Effector memory CD4-positive, alpha-beta T cell (primary cell): ENCODE measurements at regions not wholly inside any gene's neighbourhood (a gene's known extent, or its start where the extent isn't known, plus 50 kb on each side); places are given as distances from the start of the nearest gene placed in this dataset.

ENCODE experiments used
- DNase-seq, 3 donors: peaks; one replicate each; pipeline ENCODE4 v3.0.0-alpha.2; 2020
- H3K27ac ChIP-seq: 2 replicates; pipeline ENCODE4 v1.7.0; 2013; ENCODE audit warnings: mild to moderate bottlenecking, low read length, moderate library complexity; ENCODE audit not compliant: insufficient read depth, poor library complexity, severe bottlenecking
- H3K27me3 ChIP-seq: replicated peaks from 2 replicates; pipeline ENCODE4 v1.7.0; 2013; ENCODE audit warnings: mild to moderate bottlenecking, low read length; ENCODE audit not compliant: insufficient read depth, control insufficient read depth, poor library complexity, severe bottlenecking
- H3K36me3 ChIP-seq: 2 replicates; pipeline ENCODE4 v1.7.0; 2013; ENCODE audit warnings: mild to moderate bottlenecking, low read length, moderate library complexity; ENCODE audit not compliant: control insufficient read depth, insufficient read depth
- H3K4me1 ChIP-seq: 2 replicates; pipeline ENCODE4 v1.7.0; 2013; ENCODE audit warnings: low read length, mild to moderate bottlenecking; ENCODE audit not compliant: control insufficient read depth, insufficient read depth, poor library complexity, severe bottlenecking
- H3K4me3 ChIP-seq: 2 replicates; pipeline ENCODE4 v1.7.0; 2013; ENCODE audit warnings: low read length, low read depth, mild to moderate bottlenecking; ENCODE audit not compliant: insufficient read depth, poor library complexity, severe bottlenecking
- H3K9me3 ChIP-seq: 2 replicates; pipeline ENCODE4 v1.7.0; 2013; ENCODE audit warnings: mild to moderate bottlenecking, low read length, moderate library complexity; ENCODE audit not compliant: control insufficient read depth

DNA sequence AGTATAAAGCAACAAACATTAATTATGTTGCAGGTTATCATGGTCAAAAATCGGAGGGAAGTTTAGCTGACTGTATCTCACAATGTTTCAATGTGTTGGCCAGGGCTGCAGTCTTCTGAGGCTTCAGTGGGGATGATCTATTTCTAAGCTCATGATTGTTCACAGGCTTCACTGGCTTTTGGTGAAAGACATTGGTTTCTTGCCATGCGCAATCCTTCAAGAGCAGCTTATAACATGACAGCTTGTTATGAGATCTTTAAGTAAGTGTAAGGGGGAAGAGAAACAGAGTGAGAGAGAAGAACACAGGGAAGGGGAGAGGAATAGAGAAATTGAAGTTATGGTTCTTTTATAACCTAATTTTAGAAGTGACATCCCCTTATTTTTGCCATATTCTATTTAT is 385.9 kb upstream of the CHD1 start:
- Histone ChIP-seq H3K9me3 (no peaks in the 10 kb centered on the region), H3K36me3 (no peaks in the 10 kb centered on the region), H3K27me3 (no peaks in the 10 kb centered on the region), H3K4me1 (no peaks in the 10 kb centered on the region), H3K4me3 (no peak overlapping the region), H3K27ac (no peak overlapping the region)
- no peak for DNase-seq

GRCh38 chr5:99308131-99308530 is 379.3 kb upstream of the CHD1 start:
- H3K4me3 ChIP-seq: no peak overlapping the region
- H3K27me3 ChIP-seq: no peaks in the 10 kb centered on the region
- no peaks in the 10 kb centered on the region for H3K9me3 ChIP-seq
- H3K27ac ChIP-seq: no peak overlapping the region
- no peaks in the 10 kb centered on the region for H3K36me3 ChIP-seq
- no peak for DNase-seq
- H3K4me1 ChIP-seq: no peaks in the 10 kb centered on the region

- H3K4me1 ChIP-seq: no peaks in the 10 kb centered on the region
- no peak overlapping the region for H3K27ac ChIP-seq
- no peaks in the 10 kb centered on the region for H3K27me3 ChIP-seq
- H3K4me3 ChIP-seq: no peak overlapping the region
- no peaks in the 10 kb centered on the region for H3K36me3 ChIP-seq
- DNase-seq: no peak
- H3K9me3 ChIP-seq: no peaks in the 10 kb centered on the region
Observed at GRCh38 chr5:99305045-99305580, 376.3 kb upstream of the CHD1 start.

- no peaks in the 10 kb centered on the region for H3K9me3 ChIP-seq
- H3K4me3 ChIP-seq: no peak overlapping the region
- no peaks in the 10 kb centered on the region for H3K36me3 ChIP-seq
- no peaks in the 10 kb centered on the region for H3K4me1 ChIP-seq
- no peak overlapping the region for H3K27ac ChIP-seq
- H3K27me3 ChIP-seq: no peaks in the 10 kb centered on the region
- DNase-seq: no peak
Observed at GRCh38 chr5:99285606-99286005, 356.8 kb upstream of the CHD1 start.

DNA sequence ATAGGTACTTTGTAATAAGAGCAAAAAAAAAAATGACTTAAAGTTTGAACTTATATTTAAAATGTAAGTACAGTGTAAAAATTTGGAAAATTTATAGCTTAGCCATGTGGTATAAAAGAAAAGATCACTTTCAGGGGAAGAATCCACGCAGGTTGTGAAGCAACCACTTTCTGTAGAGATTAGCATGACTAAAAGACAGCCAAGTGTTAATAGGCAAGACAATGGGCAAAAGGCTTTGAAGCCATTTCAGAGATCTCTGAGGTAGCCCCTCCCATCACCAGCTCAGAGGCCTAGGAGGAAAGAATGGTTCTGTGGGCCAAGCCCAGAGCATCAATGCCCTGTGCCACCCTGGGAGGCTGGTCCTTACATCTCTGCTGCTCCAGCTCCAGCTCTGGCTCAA is 346.3 kb upstream of the CHD1 start:
- Histone ChIP-seq H3K27me3 (no peaks in the 10 kb centered on the region), H3K4me1 (no peaks in the 10 kb centered on the region), H3K4me3 (no peak overlapping the region), H3K9me3 (no peaks in the 10 kb centered on the region), H3K36me3 (no peaks in the 10 kb centered on the region), H3K27ac (no peak overlapping the region)
- DNase-seq: no peak

DNA sequence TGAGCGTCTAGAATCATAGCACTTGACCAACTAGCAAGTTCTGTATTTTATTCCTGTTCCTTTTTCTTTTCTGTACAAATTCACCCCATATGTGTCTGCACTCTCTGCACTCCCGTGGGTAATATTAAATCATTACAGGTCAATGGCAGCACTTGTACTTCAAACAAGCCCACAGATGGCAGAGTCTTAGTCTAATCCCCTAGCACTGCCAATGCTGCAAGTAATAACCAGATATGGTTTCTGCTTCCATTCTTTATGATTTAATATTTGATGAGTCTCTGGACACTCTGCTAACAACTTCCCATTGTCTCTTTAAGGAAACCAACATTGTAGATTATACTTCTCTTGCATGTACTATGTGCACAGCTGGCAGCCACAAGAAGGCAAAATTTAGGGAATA is 343.8 kb upstream of the CHD1 start:
- no peaks in the 10 kb centered on the region for H3K9me3 ChIP-seq
- no peak overlapping the region for H3K27ac ChIP-seq
- no peak overlapping the region for H3K4me3 ChIP-seq
- H3K27me3 ChIP-seq: no peaks in the 10 kb centered on the region
- DNase-seq: no peak
- no peaks in the 10 kb centered on the region for H3K4me1 ChIP-seq
- no peaks in the 10 kb centered on the region for H3K36me3 ChIP-seq

DNA sequence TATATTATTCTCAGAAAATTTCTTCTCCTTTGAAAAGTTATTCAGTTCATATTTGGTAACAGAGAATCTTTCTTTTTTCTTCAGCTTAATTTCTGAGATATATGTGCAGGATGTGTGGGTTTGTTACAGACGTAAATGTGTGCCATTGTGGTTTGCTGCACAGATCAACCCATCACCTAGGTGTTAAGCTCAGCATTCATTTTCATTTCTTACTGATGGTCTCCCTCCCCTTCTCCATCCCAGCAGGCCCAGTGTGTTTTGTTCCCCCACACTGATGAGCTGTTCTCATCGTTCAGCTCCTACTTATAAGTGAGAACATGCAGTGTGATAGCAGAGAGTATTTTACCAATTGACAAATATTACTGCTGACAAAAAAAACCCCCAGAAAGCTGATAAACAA is 330.0 kb upstream of the CHD1 start:
- no peak for DNase-seq
- H3K27me3 ChIP-seq: no peaks in the 10 kb centered on the region
- H3K4me3 ChIP-seq: no peak overlapping the region
- H3K4me1 ChIP-seq: no peaks in the 10 kb centered on the region
- H3K9me3 ChIP-seq: no peaks in the 10 kb centered on the region
- H3K36me3 ChIP-seq: no peaks in the 10 kb centered on the region
- no peak overlapping the region for H3K27ac ChIP-seq

- Histone ChIP-seq H3K9me3 (no peaks in the 10 kb centered on the region), H3K36me3 (no peaks in the 10 kb centered on the region), H3K4me3 (no peak overlapping the region), H3K27ac (no peak overlapping the region), H3K4me1 (no peaks in the 10 kb centered on the region), H3K27me3 (no peaks in the 10 kb centered on the region)
- no peak for DNase-seq
Observed at GRCh38 chr5:99248066-99248465, 319.3 kb upstream of the CHD1 start.

DNA sequence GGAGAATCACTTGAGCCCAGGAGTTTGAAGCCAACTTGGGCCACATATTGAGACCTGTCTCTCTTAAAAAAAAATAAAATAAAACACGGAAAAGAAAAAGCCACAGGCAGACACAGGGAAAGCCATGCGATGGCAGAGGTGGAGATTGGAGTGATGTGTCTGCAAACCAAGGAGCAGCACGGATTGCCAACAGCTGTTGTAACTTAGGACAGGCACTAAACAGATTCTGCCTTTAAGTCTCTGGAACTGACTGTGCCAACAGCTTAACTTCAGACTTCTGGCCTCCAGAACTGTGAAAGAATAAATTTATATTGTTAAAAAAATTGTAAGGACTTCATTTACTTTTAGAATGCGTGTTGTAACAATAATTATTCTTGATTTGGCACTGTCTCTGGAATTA is 318.5 kb upstream of the CHD1 start:
- Histone ChIP-seq H3K4me1 (no peaks in the 10 kb centered on the region), H3K9me3 (no peaks in the 10 kb centered on the region), H3K27me3 (no peaks in the 10 kb centered on the region), H3K36me3 (no peaks in the 10 kb centered on the region), H3K4me3 (no peak overlapping the region), H3K27ac (no peak overlapping the region)
- DNase-seq: no peak

GRCh38 chr5:99243111-99243510 is 314.3 kb upstream of the CHD1 start:
- Histone ChIP-seq H3K4me1 (no peaks in the 10 kb centered on the region), H3K9me3 (no peaks in the 10 kb centered on the region), H3K27me3 (no peaks in the 10 kb centered on the region), H3K27ac (no peak overlapping the region), H3K4me3 (no peak overlapping the region), H3K36me3 (no peaks in the 10 kb centered on the region)
- DNase-seq: no peak
